ENCODE measurements at regions not wholly inside any gene's neighbourhood (a gene's known extent, or its start where the extent isn't known, plus 50 kb on each side); places are given as distances from the start of the nearest gene placed in this dataset.
"Not testable (repeated sequence)": the region's sequence is repeated elsewhere in the genome, so short reads cannot be mapped to it uniquely, and the experiment has no call there.

DNA sequence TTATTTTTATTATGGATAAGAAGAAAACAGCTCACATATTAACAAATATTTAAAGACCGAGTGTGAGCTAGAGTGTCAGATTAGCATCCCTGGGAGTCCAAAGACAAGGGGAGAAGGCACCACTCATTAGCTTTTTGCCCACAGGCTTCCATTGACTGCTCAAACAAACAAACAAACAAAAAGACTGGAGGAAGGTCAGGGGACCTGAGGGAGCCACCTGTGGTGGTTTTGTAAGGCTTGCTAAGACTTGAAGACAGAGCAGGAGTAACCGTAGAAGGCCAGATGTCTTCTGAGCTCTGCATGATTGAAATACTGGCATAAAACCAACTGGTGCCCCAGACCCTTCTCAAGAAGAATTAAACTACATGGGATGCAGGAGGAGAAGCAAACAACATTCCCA, 395.2 kb upstream of the CNTN5 start:
- DNase-seq: no peak

DNA sequence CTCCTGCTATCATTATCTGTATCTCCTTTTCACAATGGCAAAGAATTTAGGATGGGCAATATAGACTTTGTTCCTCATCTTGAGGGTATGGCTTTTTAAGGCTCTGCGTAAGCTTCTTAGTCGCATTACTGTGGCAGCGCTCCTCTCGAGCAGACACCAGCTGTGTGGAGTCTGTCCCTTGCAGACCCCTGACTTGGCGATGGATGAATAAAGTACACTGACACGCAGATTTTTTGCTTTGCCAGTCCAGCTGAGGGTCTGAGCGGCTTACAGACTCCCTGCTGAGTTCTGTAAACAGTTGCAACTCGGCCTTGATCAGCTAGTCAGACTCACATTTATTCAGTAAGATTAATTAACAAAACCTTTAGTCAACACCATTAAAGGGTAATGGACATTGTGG, 390.0 kb upstream of the CNTN5 start:
- DNase-seq: no peak

DNA sequence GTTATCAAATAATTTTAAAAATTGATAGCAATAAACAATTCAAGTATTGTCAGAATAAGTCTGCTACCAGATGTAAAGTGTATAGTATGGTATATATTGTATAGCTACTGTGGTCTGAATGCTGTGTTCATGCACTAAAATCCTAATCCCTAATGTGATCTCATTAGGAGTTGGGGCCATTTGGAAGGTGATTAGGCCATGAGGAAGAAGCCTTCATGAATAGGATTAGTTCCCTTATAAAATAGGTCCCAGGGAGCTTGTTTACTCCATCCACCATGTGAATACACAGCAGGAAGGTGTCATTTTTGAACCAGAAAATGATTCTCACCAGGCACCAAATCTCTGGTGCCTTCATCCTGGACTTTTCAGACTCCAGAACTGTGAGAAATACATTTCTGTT, 363.0 kb upstream of the CNTN5 start:
- DNase-seq: no peak

DNA sequence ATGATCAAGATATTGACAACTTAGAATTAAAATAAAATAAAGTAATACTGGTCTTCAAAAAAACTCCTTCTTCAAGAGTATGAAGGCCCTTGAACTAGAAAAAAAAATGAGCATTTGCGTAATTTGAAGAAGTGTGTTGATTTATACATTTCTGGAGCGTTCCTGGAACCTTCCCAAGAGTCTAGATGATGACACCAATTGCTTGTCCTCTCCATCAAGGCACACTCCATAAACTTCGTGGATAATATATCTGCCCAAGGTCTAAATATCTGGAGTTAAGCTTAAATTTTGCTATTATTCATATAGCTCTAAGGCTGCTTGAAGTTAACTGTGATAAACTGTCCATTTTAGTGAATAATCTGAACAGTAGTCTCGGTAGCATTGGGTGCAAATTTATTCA, 361.3 kb upstream of the CNTN5 start:
- DNase-seq: no peak

DNA sequence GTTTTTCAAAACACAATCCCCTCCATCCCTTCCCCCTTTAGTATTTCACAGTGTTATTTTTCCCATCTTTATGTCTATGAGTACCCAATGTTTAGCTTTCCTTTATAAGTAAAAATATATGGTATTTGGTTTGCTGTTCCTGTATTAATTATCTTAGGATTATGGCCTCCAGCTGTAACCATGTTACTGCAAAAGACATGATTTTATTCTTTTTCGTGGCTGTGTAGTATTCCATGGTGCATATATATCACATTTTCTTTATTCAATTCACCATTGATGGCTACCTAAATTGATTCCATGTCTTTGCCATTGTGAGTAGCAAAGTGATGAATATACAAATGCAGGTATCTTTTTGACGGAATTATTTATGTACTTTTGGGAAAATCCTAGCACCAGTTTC, 346.4 kb upstream of the CNTN5 start:
- no peak for DNase-seq

DNA sequence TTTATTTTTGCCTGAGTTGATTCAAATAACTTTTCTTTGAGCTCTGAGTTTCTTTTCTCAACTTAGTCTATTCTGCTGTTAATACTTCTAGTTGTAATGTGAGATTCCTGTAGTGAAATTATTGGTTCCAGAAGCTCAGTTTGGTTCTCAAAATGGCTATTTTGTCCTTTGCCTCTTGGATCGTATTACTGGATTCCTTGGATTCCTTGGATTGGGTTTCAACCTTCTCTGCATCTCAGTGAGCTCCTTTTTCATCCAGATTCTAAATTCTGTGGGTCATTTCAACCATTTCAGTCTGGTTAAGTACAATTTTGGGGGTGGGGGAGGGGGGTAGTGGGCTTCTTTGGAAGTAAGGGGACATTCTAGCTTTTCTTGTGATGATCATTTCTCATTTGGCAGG, 341.1 kb upstream of the CNTN5 start:
- DNase-seq: no peak

DNA sequence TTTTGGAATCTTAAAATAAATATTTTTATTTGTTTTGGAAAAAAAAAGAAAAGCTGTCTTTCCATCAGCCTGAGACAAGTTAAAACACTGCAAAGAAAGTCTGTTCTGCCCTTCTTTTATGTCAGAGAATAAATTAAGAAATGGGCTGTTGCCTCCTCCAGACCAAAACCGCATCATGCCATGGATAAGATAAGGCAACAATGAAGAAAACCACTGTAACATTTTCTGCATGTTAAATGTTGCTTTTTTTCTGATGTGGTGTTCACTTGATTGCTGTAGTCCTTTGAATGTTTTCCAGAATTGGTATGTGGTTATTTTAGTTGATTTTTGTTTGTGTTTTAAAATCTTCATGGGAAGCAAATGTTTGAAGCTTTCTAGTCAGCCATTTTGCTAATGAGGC, 319.2 kb upstream of the CNTN5 start:
- no peak for DNase-seq

DNA sequence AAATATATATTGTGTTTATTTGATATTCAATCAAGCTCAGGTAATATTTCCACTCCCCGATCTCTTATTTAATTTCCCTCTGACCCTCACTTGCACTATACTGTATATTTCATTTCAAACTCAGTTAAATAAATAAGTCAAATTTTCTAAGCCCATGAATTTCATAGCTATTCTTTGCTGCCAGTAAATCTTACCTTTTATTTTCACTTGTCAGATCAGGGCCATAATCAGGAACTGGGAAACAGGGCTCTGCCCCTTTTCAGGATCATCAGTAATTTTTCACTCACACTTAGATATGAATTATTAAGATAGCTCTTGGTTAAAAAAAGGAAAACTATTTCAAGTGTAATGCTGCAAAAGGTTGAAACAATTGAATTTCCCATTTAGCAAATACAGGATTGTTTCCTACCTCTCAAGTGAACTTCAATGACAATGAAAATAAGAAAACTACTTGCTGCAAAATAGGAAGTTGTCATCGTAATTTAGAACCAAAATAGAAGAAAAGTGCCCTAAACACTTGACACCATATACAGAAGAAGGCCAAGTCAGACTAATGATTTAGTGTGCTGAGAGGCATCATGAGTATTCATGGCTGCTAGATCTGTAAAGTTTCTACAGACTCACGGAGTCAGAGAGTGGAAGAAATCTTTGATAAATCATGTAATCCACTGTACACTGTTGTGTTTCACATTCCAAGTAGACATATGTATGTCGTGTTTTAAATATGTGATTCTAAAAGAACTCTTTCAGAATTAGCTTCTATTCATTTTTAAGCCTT, 316.8 kb upstream of the CNTN5 start:
- DNase-seq: no peak

DNA sequence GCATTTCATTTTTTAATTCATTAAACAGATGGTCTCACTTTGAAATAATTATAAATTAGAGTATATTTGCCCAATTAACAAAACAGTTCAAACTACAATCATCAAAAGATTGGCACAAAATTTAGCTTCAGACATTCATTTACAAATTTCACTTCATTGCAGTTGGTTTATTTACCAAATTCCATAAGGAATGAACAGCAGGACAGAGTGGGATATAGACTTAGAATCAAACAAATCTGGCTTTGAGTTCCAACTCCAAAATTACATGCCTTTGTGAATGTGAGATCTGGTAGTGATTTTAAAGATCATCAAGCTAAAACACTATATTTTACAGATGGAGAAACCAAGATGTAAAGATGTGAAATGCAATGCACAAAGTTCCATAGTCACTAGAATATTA, 310.7 kb upstream of the CNTN5 start:
- DNase-seq: no peak

DNA sequence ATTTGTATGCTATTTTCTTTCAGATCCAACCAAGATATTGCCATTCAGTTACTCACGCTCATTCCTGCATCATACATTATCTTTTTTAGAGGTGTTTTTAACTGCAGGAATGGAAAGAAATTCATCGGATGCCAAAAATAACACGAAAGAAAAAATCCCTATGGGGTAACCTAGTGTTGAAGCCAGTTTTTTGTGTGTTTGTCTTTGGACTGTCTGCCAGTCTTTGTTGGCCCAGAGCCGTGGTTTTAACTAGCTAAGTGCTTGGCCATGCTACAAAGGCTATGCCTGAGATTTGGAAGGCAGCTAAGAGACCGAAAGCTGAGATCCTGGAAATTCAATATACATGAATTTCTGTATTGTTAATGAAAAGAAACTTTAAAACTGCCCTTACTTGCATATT, 309.8 kb upstream of the CNTN5 start:
- no peak for DNase-seq

DNA sequence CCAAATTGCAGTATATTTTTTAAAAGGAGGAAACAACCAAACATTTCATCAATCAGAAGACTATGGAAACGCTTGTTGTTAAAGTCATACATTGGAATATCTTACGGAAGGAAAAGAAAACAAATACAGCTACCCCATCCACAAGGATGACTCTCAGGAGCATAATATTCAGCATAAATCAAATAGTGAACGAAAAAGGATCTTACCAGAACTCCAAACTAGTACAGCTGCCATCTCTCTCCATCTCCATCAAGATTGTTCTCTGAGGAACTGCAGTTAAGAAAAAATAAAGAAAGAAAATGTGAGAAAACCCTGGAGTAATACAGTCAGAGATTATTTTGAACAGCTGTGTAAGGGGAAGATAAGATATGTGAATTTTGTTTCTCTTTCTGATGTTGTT, 299.8 kb upstream of the CNTN5 start:
- DNase-seq: no peak

DNA sequence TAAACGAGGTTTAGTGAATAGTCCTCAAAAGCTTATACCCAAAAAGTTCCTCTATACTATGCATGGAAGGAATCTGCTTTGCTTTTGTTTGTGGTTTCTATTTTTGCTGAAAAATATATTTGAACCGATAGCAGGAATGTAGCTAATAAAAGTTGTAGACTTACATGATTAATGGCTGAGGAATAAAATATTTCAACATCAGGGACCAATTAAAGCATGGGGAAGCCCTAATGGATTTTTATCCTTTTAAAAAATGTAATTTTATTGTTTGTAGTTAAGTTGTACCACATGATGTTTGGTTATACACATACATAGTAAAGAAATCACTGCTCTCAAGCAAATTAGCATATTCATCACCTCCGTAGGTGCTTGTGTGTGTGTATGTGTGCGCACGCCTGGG, 295.3 kb upstream of the CNTN5 start:
- no peak for DNase-seq

DNA sequence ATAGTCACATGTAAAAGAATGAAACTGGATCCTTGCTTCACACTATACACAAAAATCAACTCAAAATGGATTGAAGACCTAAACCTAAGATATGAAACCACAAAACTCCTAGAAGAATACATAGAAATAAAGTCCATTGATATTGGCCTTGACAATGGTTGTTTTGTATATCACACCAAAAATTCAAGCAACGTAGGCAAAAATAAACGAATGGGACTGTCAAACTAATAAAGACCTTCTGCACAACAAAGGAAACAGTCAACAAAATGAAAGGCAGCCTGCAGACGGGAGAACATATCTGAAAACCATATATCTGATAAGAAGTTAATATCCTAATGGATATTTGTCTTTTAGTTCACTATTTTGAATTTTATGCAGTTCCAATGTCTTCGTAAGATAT, 292.3 kb upstream of the CNTN5 start:
- DNase-seq: no peak

DNA sequence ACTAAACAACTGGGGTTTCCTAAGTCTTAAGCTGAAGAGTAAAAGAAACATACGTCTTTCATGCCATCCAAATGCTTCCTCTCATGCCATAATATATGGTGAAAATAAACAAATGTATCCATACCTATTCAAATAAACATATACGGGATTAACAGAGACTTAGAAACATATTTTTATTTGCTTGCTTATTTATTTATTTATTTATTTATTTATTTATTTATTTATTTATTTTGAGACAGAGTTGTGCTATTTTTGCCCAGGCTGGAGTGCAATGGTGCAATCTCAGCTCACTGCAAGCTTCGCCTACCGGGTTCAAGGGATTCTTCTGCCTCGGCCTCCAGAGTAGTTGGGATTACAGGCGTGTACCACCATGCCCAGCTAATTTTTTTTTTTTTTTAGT, 291.6 kb upstream of the CNTN5 start:
- no peak for DNase-seq

DNA sequence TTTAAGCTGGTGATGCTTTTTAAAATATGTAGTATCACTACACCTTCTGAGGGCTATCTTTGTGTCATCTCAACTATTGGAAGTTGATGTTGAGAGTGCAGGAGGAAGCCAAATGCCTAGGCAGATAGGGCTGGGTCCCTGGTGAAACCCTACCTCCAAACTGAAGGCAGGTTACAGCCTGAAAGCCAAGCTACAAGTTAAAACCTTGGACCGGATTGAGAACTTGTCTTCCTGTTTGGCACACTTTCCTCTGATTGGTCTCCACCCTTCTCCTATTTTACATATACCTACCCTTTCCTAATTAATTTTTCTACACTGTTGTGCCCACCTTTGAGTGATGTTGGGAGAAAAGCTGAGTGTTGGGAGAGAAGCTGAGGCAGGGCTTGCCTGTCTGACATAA, 287.8 kb upstream of the CNTN5 start:
- DNase-seq: no peak

DNA sequence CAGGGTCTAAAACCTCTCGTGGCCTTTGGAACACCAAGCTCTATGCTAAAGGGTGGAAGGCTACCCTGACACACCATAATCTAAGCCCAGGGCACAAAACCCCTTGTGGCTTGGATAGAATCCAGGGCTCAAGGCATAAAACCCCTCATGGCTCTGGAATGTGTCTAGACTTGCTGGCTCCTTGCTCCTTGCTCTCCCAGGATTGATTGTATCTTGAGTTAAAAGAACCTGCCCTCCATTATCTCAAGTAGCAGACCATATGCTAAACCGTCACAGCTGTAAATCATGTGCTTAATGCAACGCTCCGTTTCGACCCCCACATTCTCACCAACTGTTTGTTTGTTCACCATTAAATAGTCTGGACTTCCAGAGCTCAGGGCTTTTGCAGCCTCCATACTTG, 287.4 kb upstream of the CNTN5 start:
- DNase-seq: peak; percentile 74

DNA sequence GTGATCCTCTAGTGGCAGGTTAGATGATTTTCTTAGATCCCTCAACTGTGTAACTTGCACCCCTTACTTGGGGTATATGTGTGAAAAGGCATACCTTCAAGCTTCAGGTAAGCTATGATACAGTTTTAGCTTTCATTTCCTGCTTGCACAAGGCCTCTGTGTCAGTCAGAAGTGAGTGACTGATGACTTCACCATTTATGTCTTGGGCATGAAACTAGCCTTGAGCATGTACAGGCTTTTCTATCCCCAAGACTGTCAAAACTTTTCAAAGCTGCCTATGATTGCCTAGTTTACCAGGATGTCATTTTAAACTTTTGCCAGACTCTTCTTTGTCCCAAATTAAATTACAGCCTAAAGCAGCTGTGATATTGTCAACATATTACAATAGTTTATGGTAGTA, 286.1 kb upstream of the CNTN5 start:
- no peak for DNase-seq

DNA sequence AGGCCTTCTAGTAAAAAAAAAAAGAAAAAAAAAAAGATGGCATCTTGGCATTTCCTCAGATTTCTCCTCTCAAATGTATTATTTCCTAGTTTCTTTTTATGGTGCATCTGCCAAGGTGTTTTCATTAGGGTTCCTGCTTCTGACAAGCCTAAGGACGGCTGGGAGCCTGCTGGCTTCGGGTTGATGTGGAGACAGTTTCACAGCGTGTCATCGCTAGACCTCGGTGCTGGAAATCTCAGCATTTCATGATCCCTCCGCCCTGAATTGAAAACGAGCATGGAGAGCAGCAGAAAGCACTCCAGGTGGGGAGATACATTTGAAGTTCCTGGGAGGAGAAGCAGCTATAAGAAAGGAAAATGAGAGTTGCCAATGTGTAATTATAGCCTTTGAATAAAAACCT, 283.9 kb upstream of the CNTN5 start:
- DNase-seq: no peak

DNA sequence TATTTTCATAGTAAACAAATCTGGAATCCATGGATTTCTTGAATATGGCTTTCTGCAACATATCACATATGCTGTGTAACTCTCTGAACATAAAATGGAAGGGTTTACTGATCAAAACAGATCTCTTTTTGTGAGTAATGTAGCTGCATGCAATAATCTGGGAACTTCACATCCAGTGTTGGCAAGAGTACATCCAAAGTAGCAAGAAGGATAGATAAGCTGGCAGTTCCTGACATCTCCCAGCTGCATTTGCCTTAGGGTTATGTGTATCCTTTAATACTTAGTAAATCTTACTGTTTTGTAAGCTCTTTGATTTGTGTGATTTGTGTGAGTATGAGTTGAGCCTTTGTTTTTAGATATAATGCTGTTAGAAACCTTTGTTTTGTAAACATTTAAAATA, 280.4 kb upstream of the CNTN5 start:
- no peak for DNase-seq

DNA sequence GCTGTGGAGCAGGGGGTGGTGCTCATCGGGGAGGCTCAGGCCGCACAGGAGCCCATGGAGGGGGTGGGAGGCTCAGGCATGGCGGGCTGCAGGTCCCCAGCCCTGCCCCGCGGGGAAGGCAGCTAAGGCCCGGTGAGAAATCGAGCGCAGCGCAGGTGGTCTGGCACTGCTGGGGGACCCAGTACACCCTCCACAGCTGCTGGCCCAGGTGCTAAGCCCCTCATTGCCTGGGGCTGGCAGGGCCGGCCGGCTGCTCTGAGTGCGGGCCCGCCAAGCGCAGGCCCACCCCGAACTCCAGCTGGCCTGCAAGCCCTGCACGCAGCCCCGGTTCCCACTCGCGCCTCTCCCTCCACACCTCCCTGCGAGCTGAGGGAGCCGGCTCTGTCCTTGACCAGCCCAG, 257.3 kb upstream of the CNTN5 start:
- DNase-seq: not testable (repeated sequence)

DNA sequence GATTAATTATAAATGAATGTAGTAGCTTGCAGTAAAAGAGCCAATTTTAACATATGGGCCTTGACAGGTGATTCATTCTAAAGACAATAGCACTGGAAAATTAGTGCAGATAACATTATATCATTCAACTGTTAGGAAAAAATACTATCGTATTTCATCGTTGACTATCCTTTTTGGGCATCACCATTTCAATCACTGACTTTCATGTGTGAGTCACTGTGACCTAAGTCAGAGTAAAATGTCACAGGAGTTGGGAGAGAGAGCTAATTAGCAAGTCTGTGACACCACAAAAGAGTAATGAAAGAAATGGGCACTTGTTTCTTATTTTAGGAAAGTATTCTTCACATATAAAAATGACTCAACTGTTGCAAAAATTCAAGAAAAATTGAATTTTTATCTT, 253.8 kb upstream of the CNTN5 start:
- DNase-seq: no peak

DNA sequence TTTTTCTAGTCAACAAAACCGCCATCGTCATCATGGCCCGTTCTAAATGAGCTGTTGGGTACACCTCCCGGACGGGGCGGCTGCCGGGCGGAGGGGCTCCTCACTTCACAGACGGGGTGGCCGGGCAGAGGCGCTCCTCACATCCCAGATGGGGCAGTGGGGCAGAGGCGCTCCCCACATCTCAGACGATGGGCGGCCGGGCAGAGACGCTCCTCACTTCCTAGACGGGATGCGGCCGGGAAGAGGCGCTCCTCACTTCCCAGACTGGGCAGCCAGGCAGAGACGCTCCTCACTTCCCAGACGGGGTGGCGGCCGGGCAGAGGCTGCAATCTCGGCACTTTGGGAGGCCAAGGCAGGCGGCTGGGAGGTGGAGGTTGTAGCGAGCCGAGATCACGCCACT, 250.7 kb upstream of the CNTN5 start:
- DNase-seq: not testable (repeated sequence)

DNA sequence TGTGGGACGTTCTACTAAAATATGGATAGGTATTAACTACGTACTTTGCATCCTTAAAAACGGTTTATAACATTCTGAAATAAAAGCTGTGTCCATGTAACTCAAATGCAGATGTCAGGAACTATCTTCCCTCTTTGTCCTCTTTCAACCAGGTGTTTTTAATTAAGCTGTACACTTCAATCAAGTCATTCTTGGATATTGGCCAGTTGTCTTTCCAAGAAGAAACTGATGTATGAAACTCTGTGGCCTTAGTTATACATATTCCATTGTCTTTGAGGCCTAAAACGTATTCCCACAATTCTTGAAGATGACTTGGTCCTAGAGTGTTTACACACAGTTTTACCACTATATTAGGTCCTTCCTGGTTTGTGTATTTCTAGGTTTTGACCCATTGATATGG, 249.0 kb upstream of the CNTN5 start:
- no peak for DNase-seq

DNA sequence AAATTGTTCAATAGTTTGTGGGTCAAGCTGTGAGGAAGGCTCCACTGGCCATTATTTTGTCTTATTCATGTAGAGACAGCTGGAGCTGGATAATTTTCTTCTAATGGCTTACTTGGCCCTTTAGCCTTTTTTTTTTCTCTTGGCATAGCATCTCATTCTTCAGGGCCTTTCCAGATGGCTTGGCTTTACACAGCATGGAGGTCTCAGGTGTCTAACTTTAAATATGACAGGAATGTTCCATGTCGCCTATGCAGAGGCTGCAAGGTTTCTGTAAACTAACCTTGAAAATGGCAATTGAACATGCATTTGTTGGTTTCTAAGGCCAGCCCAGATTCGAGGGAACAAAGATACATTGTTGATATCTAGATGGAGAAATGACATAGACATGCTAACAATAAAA, 247.9 kb upstream of the CNTN5 start:
- DNase-seq: no peak

DNA sequence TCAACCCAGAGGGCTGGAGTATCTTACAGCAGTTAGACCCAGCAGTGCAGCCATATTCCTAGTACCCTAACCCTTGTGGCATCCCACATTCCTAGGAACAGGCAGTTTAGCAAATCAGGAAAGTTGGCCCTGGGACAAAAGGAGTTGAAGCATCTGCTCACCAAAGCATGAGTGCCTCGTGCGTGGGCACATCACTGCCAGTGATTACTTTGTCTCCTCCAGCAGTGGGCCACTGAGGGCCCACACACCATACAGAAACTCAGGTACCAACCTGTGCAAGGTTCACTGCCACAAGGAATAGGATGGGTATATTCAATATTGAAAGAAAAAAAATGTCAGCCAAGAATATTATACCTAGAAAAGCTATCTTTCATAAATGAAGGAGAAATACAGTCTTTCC, 227.5 kb upstream of the CNTN5 start:
- no peak for DNase-seq

DNA sequence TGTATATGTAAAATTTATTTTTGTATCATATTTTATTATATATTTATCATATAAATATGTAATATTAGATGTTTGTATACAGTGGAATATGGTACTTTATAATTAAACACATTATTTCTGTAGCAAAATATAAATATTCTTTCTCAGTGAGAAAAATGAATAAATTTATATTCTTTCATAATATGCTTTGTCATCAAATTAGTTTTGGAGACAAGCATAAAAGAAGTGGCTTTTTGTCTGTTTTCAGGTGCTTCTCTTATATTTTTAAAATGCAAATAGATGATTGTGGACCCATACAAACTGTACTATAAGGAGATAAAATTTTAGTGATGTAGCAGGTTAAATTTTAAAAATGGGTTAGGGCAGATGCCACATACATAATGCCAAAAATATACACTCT, 222.4 kb upstream of the CNTN5 start:
- DNase-seq: no peak

All from islet precursor cell (in vitro differentiated cells).